Gastrocnemius medialis (tissue), 4 donors: ENCODE measurements at regions not wholly inside any gene's neighbourhood (a gene's known extent, or its start where the extent isn't known, plus 50 kb on each side); places are given as distances from the start of the nearest gene placed in this dataset.

Source experiments
- CTCF ChIP-seq, 5 experiments: fragments of 450-650 bp in 3 of 5; fragments of 200-600 bp in 2 of 5; sonication (generic) in 2 of 5; IDR thresholded peaks in 4 of 5; conservative IDR thresholded peaks in 1 of 5; 1 replicate in 4 of 5; 2 replicates in 1 of 5; pipeline ENCODE4 v1.5.1; 2016 to 2019; ENCODE audit warnings: antibody characterized with exemption in 5 of 5, mild to moderate bottlenecking in 3 of 5, moderate library complexity in 3 of 5
- POLR2A ChIP-seq, 2 donors: fragments of 450-650 bp; IDR thresholded peaks; one replicate each; pipeline ENCODE4 v1.6.1; 2017; ENCODE audit warnings: antibody characterized with exemption in 2 of 2, mild to moderate bottlenecking in 2 of 2, moderate library complexity in 2 of 2

GRCh38 chr10:9944690-9945089 lies 1073.0 kb upstream of the CELF2 start:
- TF ChIP-seq POLR2A (IDR thresholded peaks at IDR 0.05) (no peak), CTCF (IDR thresholded peaks at IDR 0.05 in 4 of 5, conservative IDR thresholded peaks at IDR 0.05 in 1 of 5) (no peak)
